Activated naive CD8-positive, alpha-beta T cell treated with anti-CD3 and anti-CD28 coated beads for 36 hours (primary cell): ENCODE measurements at regions not wholly inside any gene's neighbourhood (a gene's known extent, or its start where the extent isn't known, plus 50 kb on each side); places are given as distances from the start of the nearest gene placed in this dataset.
A peak's percentile ranks its signal among the peaks of the same experiment; 100 is the strongest.

ENCODE experiments used
- DNase-seq: peaks from one replicate; pipeline ENCODE4 v3.0.0; 2021
- H3K27ac Mint-ChIP-seq: one replicate; pipeline ENCODE4 v1.8.0; 2022; ENCODE audit warnings: mild to moderate bottlenecking, moderate library complexity, mixed read lengths
- H3K27me3 Mint-ChIP-seq: one replicate; pipeline ENCODE4 v1.8.0; 2022; ENCODE audit warnings: mild to moderate bottlenecking, mixed read lengths
- H3K36me3 Mint-ChIP-seq: one replicate; pipeline ENCODE4 v1.8.0; 2021; ENCODE audit warnings: mild to moderate bottlenecking, mixed read lengths
- H3K4me1 Mint-ChIP-seq: one replicate; pipeline ENCODE4 v1.8.0; 2021; ENCODE audit warnings: mixed read lengths
- H3K4me3 Mint-ChIP-seq: one replicate; pipeline ENCODE4 v1.8.0; 2022; ENCODE audit warnings: mild to moderate bottlenecking, moderate library complexity, mixed read lengths
- H3K9me3 Mint-ChIP-seq: one replicate; pipeline ENCODE4 v1.8.0; 2022; ENCODE audit warnings: mixed read lengths

DNA sequence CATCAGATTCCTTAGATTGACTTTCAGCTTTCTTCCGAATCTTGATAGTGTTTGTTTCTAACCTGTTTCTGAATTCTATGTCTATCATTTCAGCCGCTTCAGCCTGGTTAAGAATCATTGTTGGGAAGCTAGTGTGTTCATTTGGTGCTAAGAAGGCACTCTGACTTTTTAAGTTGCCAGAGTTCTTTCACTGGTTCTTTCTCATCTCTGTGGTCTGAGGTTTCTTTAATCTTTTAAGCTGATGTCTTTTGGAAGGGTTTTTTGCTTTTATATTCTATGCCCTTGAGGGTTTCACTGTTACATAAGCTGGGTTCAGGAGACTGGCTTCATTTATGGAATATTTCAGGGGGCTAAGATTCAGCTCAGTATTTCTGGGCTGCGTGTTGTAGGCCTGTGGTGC, 104.5 kb upstream of the PRSS58 start:
- peaks cover 30% of the 10 kb centered on the region for H3K27me3 Mint-ChIP-seq

GRCh38 chr7:142359694-142360279, 101.9 kb upstream of the PRSS58 start:
- Mint-ChIP-seq H3K4me3 (no peak overlapping the region), H3K27me3 (peaks cover 24% of the 10 kb centered on the region), H3K27ac (no peak overlapping the region), H3K36me3 (no peaks in the 10 kb centered on the region), H3K9me3 (no peaks in the 10 kb centered on the region), H3K4me1 (peaks cover 22% of the 10 kb centered on the region)
- DNase-seq, result no peak

More for the DNA sequence above, 104.5 kb upstream of the PRSS58 start:
- no peak overlapping the region for H3K4me3 Mint-ChIP-seq
- H3K36me3 Mint-ChIP-seq, result no peaks in the 10 kb centered on the region
- peaks cover 20% of the 10 kb centered on the region for H3K4me1 Mint-ChIP-seq
- H3K9me3 Mint-ChIP-seq, result no peaks in the 10 kb centered on the region
- no peak overlapping the region for H3K27ac Mint-ChIP-seq
- no peak for DNase-seq

- Mint-ChIP-seq H3K4me1 (peaks cover 32% of the 10 kb centered on the region), H3K9me3 (no peaks in the 10 kb centered on the region), H3K36me3 (no peaks in the 10 kb centered on the region), H3K27me3 (peaks cover 9% of the 10 kb centered on the region), H3K27ac (no peak overlapping the region), H3K4me3 (no peak overlapping the region)
- no peak for DNase-seq
Observed at GRCh38 chr7:142357953-142358520, 100.2 kb upstream of the PRSS58 start.

DNA sequence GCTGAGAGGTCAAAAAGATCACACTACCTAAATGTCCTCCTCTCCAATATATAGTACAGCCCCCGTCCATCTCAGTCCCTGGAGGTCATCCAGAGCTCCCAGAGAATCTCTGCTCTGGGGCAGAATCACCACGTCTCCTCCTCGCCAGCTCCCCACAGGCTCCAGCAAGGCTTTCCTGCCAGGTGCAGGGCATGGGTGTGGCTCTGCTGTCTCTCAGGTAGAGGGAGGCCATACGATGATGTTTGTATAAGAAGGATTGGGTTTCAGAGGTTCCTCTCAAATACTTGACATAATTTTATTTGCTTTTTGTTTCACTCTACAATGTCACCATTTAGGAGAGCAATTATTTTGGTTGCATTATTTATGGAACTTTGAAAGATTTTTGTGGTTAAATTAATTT, 98.3 kb upstream of the PRSS58 start:
- H3K4me1 Mint-ChIP-seq, result peaks cover 30% of the 10 kb centered on the region
- H3K9me3 Mint-ChIP-seq, result no peaks in the 10 kb centered on the region
- no peak overlapping the region for H3K4me3 Mint-ChIP-seq
- H3K27ac Mint-ChIP-seq, result no peak overlapping the region
- no peaks in the 10 kb centered on the region for H3K36me3 Mint-ChIP-seq
- no peaks in the 10 kb centered on the region for H3K27me3 Mint-ChIP-seq
- DNase-seq, result no peak

- no peaks in the 10 kb centered on the region for H3K27me3 Mint-ChIP-seq
Observed at GRCh38 chr7:142355328-142355727, 97.5 kb upstream of the PRSS58 start.

DNA sequence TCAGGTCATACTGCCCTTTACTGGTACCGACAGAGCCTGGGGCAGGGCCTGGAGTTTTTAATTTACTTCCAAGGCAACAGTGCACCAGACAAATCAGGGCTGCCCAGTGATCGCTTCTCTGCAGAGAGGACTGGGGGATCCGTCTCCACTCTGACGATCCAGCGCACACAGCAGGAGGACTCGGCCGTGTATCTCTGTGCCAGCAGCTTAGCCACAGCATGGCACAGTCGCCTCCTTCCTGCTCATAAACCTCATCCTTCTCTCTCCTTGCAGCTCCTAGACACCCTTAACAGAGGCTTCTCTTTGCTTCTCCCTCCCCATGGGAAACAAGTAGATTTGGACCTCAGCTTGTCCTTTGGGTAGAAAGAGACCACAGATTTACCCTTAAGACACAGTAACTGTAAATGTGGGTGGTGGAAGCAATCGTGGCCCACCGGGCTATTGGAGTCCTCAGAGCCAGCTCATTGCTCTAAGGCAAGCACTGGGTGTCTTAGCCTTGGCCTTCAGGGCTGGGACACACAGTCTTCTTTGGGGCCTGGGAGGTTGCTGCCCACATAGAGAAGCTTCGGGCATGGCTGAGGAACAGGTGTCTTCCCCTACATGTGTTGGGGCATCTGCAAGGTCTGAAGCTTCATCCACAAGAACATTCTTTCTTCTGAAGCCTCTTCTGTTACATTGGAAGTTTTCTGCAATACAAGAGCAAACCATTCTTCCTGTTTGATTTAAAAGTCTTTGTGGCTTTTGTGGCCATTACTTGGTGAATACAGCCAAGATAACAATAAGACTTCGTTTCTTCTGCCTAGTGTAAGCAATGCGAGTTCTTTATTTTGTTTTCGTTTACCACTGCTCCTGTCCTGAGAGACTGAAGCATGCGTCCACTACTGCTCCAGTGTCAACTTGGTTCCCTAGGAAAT, 95.5 kb upstream of the PRSS58 start:
- H3K27me3 Mint-ChIP-seq, result no peaks in the 10 kb centered on the region
- DNase-seq, result no peak
- peak overlapping the region; percentile 81 for H3K4me3 Mint-ChIP-seq
- no peaks in the 10 kb centered on the region for H3K36me3 Mint-ChIP-seq
- no peaks in the 10 kb centered on the region for H3K9me3 Mint-ChIP-seq
- H3K27ac Mint-ChIP-seq, result peak overlapping the region; percentile 59
- peaks cover 30% of the 10 kb centered on the region for H3K4me1 Mint-ChIP-seq

More at GRCh38 chr7:142355328-142355727, 97.5 kb upstream of the PRSS58 start:
- no peak for DNase-seq
- peaks cover 30% of the 10 kb centered on the region for H3K4me1 Mint-ChIP-seq
- no peak overlapping the region for H3K27ac Mint-ChIP-seq
- no peaks in the 10 kb centered on the region for H3K36me3 Mint-ChIP-seq
- H3K4me3 Mint-ChIP-seq, result no peak overlapping the region
- no peaks in the 10 kb centered on the region for H3K9me3 Mint-ChIP-seq

DNA sequence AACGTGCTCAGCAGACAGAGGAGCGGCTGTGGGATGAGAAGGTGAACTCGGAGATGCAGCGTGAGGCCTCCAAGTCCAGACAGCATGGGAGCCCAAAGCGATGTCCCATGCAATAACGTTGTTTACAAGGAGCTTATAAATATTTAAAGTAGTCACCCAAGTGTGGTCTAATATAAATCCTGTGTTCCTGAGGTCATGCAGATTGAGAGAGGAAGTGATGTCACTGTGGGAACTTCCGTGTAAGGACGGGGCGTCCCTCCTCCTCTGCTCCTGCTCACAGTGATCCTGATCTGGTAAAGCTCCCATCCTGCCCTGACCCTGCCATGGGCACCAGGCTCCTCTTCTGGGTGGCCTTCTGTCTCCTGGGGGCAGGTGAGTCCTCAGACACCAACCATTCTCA, 94.7 kb upstream of the PRSS58 start:
- H3K4me3 Mint-ChIP-seq, result peak overlapping the region; percentile 81
- no peaks in the 10 kb centered on the region for H3K9me3 Mint-ChIP-seq
- H3K4me1 Mint-ChIP-seq, result peaks cover 22% of the 10 kb centered on the region
- peak overlapping the region; percentile 59 for H3K27ac Mint-ChIP-seq
- H3K27me3 Mint-ChIP-seq, result no peaks in the 10 kb centered on the region
- DNase-seq, result no peak
- H3K36me3 Mint-ChIP-seq, result no peaks in the 10 kb centered on the region

- Mint-ChIP-seq H3K4me3 (no peak overlapping the region), H3K36me3 (no peaks in the 10 kb centered on the region), H3K27ac (no peak overlapping the region), H3K27me3 (no peaks in the 10 kb centered on the region), H3K9me3 (no peaks in the 10 kb centered on the region), H3K4me1 (peaks cover 28% of the 10 kb centered on the region)
- DNase-seq, result no peak
Observed at GRCh38 chr7:142351145-142351544, 93.3 kb upstream of the PRSS58 start.

DNA sequence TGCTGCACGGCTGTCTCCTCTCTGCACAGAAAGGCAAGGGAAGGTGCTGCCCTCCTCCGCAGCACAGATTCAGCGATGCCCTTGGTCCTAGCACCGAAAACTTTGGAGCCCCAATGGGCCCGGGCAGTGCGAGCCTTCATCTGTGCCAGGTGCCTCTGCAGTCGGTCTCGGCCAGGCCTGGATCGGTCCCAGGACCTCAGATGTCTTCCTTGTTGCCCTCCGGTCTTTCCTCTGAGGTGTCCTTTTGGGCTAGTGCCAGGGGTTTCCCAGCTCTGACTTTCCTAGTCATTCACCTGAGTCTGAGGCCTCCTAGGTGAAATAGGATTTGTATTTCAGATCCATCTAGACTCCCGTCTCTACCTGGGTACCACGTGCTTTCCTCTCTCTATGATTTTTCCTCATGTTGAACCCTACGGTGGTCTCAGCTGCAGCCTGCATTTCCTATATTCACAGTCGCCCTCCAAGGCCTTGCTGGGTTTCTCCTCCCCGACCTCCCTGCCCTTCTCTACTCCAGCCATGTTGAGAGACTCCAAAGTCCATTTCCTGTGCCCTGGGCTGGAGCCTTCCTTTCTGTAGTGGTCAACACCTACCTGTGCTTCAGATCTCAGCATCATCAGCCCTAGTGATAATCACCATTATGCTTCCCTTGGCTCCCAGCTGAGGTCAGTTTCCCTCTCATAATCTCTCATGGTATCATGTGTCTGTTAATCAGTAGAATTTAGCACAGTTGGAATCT, 92.0 kb upstream of the PRSS58 start:
- no peak overlapping the region for H3K4me3 Mint-ChIP-seq
- no peak for DNase-seq
- no peaks in the 10 kb centered on the region for H3K27me3 Mint-ChIP-seq
- no peaks in the 10 kb centered on the region for H3K36me3 Mint-ChIP-seq
- H3K4me1 Mint-ChIP-seq, result peaks cover 35% of the 10 kb centered on the region
- no peaks in the 10 kb centered on the region for H3K9me3 Mint-ChIP-seq
- no peak overlapping the region for H3K27ac Mint-ChIP-seq

DNA sequence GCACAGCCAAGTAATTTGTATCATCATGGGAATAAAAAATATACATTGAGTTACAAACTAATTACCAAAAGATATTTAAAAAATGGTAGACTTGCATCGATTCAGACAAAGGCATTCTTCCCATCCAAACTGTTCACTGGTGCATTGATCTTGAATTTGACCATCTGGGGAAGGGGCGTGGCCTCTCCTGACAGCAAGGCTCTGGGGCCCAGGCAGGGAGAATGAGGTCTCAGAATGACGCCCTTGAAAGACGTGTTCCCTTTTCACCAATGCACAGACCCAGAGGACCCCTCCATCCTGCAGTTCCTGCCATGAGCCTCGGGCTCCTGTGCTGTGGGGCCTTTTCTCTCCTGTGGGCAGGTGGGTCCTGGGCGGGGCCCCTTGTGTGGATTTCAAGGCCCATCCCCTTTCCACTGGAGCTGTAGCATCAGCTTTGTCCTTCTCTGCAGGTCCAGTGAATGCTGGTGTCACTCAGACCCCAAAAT, 91.1 kb upstream of the PRSS58 start:
- Mint-ChIP-seq H3K4me3 (peak overlapping the region; percentile 12), H3K27ac (no peak overlapping the region), H3K36me3 (no peaks in the 10 kb centered on the region), H3K27me3 (no peaks in the 10 kb centered on the region), H3K9me3 (no peaks in the 10 kb centered on the region), H3K4me1 (peaks cover 30% of the 10 kb centered on the region)
- no peak for DNase-seq

- Mint-ChIP-seq H3K36me3 (no peaks in the 10 kb centered on the region), H3K4me3 (no peak overlapping the region), H3K4me1 (peaks cover 22% of the 10 kb centered on the region), H3K27me3 (peaks cover 3% of the 10 kb centered on the region), H3K9me3 (no peaks in the 10 kb centered on the region), H3K27ac (no peak overlapping the region)
- DNase-seq, result no peak
Observed at GRCh38 chr7:142348100-142348499, 90.2 kb upstream of the PRSS58 start.

DNA sequence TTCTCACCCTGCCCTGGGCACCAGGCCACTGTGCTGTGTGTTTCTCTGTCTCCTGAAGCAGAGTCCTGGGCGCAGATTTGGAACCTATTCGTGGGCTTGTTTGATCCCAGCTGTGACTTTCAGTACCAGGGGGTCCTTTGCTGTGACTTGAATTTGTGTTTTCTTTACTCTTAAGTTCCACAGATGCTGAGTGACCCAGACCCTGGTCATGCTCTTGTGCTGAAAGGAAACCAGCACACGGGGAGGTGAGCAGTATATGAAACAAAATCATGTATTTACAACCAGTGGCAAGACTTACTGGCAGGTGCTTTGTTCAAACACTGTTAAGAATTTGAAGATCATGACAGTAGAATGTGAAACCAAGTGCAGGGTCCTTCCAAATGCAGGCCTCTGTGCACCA, 89.2 kb upstream of the PRSS58 start:
- no peak for DNase-seq
- Mint-ChIP-seq H3K9me3 (no peaks in the 10 kb centered on the region), H3K27me3 (peaks cover 3% of the 10 kb centered on the region), H3K4me1 (peaks cover 15% of the 10 kb centered on the region), H3K27ac (no peak overlapping the region), H3K36me3 (no peaks in the 10 kb centered on the region), H3K4me3 (no peak overlapping the region)

DNA sequence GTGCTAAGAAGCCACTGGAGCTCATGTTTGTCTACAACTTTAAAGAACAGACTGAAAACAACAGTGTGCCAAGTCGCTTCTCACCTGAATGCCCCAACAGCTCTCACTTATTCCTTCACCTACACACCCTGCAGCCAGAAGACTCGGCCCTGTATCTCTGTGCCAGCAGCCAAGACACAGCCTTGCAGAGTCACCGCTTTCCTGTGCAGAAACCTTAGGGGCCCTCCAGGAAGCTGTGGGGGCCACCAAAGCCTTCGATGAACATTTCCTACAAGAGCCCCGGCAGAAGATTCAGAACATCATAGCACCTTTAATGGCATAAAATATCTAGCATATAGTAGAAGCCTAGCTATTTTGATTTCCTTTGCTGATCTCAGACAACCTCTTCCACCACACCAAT, 88.0 kb upstream of the PRSS58 start:
- DNase-seq, result no peak
- H3K27me3 Mint-ChIP-seq, result peaks cover 3% of the 10 kb centered on the region
- H3K36me3 Mint-ChIP-seq, result no peaks in the 10 kb centered on the region
- H3K27ac Mint-ChIP-seq, result peak overlapping the region; percentile 6
- H3K4me1 Mint-ChIP-seq, result peaks cover 14% of the 10 kb centered on the region
- H3K9me3 Mint-ChIP-seq, result no peaks in the 10 kb centered on the region
- H3K4me3 Mint-ChIP-seq, result no peak overlapping the region

GRCh38 chr7:142338633-142339501, 81.0 kb upstream of the PRSS58 start:
- Mint-ChIP-seq H3K27me3 (peaks cover 8% of the 10 kb centered on the region), H3K4me3 (no peak overlapping the region), H3K9me3 (no peaks in the 10 kb centered on the region), H3K4me1 (peaks cover 11% of the 10 kb centered on the region), H3K27ac (peak overlapping the region; percentile 23), H3K36me3 (no peaks in the 10 kb centered on the region)
- DNase-seq, result no peak
